Immature natural killer cell (primary cell): ENCODE measurements at regions not wholly inside any gene's neighbourhood (a gene's known extent, or its start where the extent isn't known, plus 50 kb on each side); places are given as distances from the start of the nearest gene placed in this dataset.

Source experiments
- DNase-seq, 3 donors: peaks; one replicate each; pipeline ENCODE4 v3.0.0; 2022; ENCODE audit warnings: mixed read lengths in 1 of 3
- H3K27ac Mint-ChIP-seq, 6 donors: one replicate each; pipeline ENCODE4 v1.8.0; 2020; ENCODE audit warnings: mixed read lengths in 6 of 6, mild to moderate bottlenecking in 5 of 6, inconsistent platforms in 4 of 6, moderate library complexity in 3 of 6
- H3K27me3 Mint-ChIP-seq, 3 donors: one replicate each; pipeline ENCODE4 v1.8.0; 2020 to 2021; ENCODE audit warnings: low read depth in 3 of 3, mild to moderate bottlenecking in 3 of 3, mixed read lengths in 3 of 3, moderate library complexity in 3 of 3, inconsistent platforms in 1 of 3
- H3K36me3 Mint-ChIP-seq, 3 donors: one replicate each; pipeline ENCODE4 v1.8.0; 2020; ENCODE audit warnings: mixed read lengths in 3 of 3, inconsistent platforms in 2 of 3, mild to moderate bottlenecking in 2 of 3
- H3K4me1 Mint-ChIP-seq, 2 donors: one replicate each; pipeline ENCODE4 v1.8.0; 2020; ENCODE audit warnings: inconsistent platforms in 2 of 2, mild to moderate bottlenecking in 2 of 2, mixed read lengths in 2 of 2, moderate library complexity in 1 of 2
- H3K4me3 Mint-ChIP-seq, 5 donors: one replicate each; pipeline ENCODE4 v1.8.0; 2020; ENCODE audit warnings: mild to moderate bottlenecking in 5 of 5, mixed read lengths in 5 of 5, inconsistent platforms in 3 of 5, moderate library complexity in 3 of 5
- H3K9me3 Mint-ChIP-seq, 6 donors: one replicate each; pipeline ENCODE4 v1.8.0; 2020; ENCODE audit warnings: mild to moderate bottlenecking in 6 of 6, mixed read lengths in 6 of 6, inconsistent platforms in 4 of 6, moderate library complexity in 3 of 6

- H3K36me3 Mint-ChIP-seq: no peaks in the 10 kb centered on the region
- no peak for DNase-seq
- H3K27ac Mint-ChIP-seq: no peak overlapping the region
- no peak overlapping the region for H3K4me3 Mint-ChIP-seq
- peaks cover 0 to 4% (median 0%) of the 10 kb centered on the region in 6 donors for H3K9me3 Mint-ChIP-seq
- H3K27me3 Mint-ChIP-seq: peaks cover 0 to 2% (median 0%) of the 10 kb centered on the region in 3 donors
- H3K4me1 Mint-ChIP-seq: no peaks in the 10 kb centered on the region
These were observed 327.0 kb downstream of the KLF5 start for GRCh38 chr13:73385848-73386247.

GRCh38 chr13:73372666-73373627, 314.1 kb downstream of the KLF5 start:
- Mint-ChIP-seq H3K4me1 (no peaks in the 10 kb centered on the region), H3K4me3 (no peak overlapping the region)

GRCh38 chr13:73370066-73370465, 311.3 kb downstream of the KLF5 start:
- H3K36me3 Mint-ChIP-seq: no peaks in the 10 kb centered on the region
- peaks cover 0 to 4% (median 0%) of the 10 kb centered on the region in 6 donors for H3K9me3 Mint-ChIP-seq
- H3K4me1 Mint-ChIP-seq: no peaks in the 10 kb centered on the region
- H3K27ac Mint-ChIP-seq: no peak overlapping the region
- DNase-seq: no peak
- H3K27me3 Mint-ChIP-seq: peaks cover 0 to 4% (median 1%) of the 10 kb centered on the region in 3 donors
- no peak overlapping the region for H3K4me3 Mint-ChIP-seq

More at GRCh38 chr13:73372666-73373627, 314.1 kb downstream of the KLF5 start:
- Mint-ChIP-seq H3K9me3 (peaks cover 0 to 5% (median 1%) of the 10 kb centered on the region in 6 donors), H3K27me3 (peaks cover 0 to 4% (median 1%) of the 10 kb centered on the region in 3 donors), H3K27ac (no peak overlapping the region), H3K36me3 (no peaks in the 10 kb centered on the region)
- no peak for DNase-seq

GRCh38 chr13:73369095-73369494, 310.3 kb downstream of the KLF5 start:
- H3K9me3 Mint-ChIP-seq: peaks cover 0 to 2% (median 0%) of the 10 kb centered on the region in 6 donors
- H3K27me3 Mint-ChIP-seq: peaks cover 0 to 4% (median 1%) of the 10 kb centered on the region in 3 donors
- H3K27ac Mint-ChIP-seq: no peak overlapping the region
- H3K36me3 Mint-ChIP-seq: no peaks in the 10 kb centered on the region
- DNase-seq: no peak
- H3K4me1 Mint-ChIP-seq: no peaks in the 10 kb centered on the region
- H3K4me3 Mint-ChIP-seq: no peak overlapping the region

GRCh38 chr13:73368608-73369007, 309.8 kb downstream of the KLF5 start:
- no peak for DNase-seq
- Mint-ChIP-seq H3K27ac (no peak overlapping the region), H3K9me3 (no peaks in the 10 kb centered on the region), H3K27me3 (peaks cover 0 to 4% (median 1%) of the 10 kb centered on the region in 3 donors), H3K36me3 (no peaks in the 10 kb centered on the region), H3K4me3 (no peak overlapping the region), H3K4me1 (no peaks in the 10 kb centered on the region)

GRCh38 chr13:73367886-73368285, 309.1 kb downstream of the KLF5 start:
- Mint-ChIP-seq H3K27ac (no peak overlapping the region), H3K36me3 (no peaks in the 10 kb centered on the region), H3K27me3 (peaks cover 0 to 4% (median 1%) of the 10 kb centered on the region in 3 donors), H3K4me1 (no peaks in the 10 kb centered on the region), H3K4me3 (no peak overlapping the region), H3K9me3 (no peaks in the 10 kb centered on the region)
- no peak for DNase-seq

- Mint-ChIP-seq H3K4me3 (no peak overlapping the region), H3K4me1 (no peaks in the 10 kb centered on the region), H3K36me3 (no peaks in the 10 kb centered on the region), H3K27ac (no peak overlapping the region), H3K27me3 (peaks cover 0 to 3% (median under 1%) of the 10 kb centered on the region in 3 donors), H3K9me3 (no peaks in the 10 kb centered on the region)
- no peak for DNase-seq
These were observed 307.4 kb downstream of the KLF5 start for GRCh38 chr13:73366241-73366640.

- H3K9me3 Mint-ChIP-seq: no peaks in the 10 kb centered on the region
- no peaks in the 10 kb centered on the region for H3K4me1 Mint-ChIP-seq
- no peak overlapping the region for H3K27ac Mint-ChIP-seq
- no peak overlapping the region for H3K4me3 Mint-ChIP-seq
- no peaks in the 10 kb centered on the region for H3K36me3 Mint-ChIP-seq
- no peak for DNase-seq
- no peaks in the 10 kb centered on the region for H3K27me3 Mint-ChIP-seq
These were observed 306.9 kb downstream of the KLF5 start for GRCh38 chr13:73365681-73366080.

- H3K4me3 Mint-ChIP-seq: no peak overlapping the region
- no peak overlapping the region for H3K27ac Mint-ChIP-seq
- peaks cover 0 to 1% (median 0%) of the 10 kb centered on the region in 3 donors for H3K27me3 Mint-ChIP-seq
- DNase-seq: no peak
- H3K9me3 Mint-ChIP-seq: no peaks in the 10 kb centered on the region
- no peaks in the 10 kb centered on the region for H3K4me1 Mint-ChIP-seq
- H3K36me3 Mint-ChIP-seq: no peaks in the 10 kb centered on the region
These were observed 306.4 kb downstream of the KLF5 start for GRCh38 chr13:73365252-73365651.

- Mint-ChIP-seq H3K4me1 (no peaks in the 10 kb centered on the region), H3K9me3 (no peaks in the 10 kb centered on the region), H3K27ac (no peak overlapping the region), H3K36me3 (no peaks in the 10 kb centered on the region), H3K27me3 (peaks cover 0 to 1% (median 0%) of the 10 kb centered on the region in 3 donors), H3K4me3 (no peak overlapping the region)
- DNase-seq: no peak
These were observed 305.9 kb downstream of the KLF5 start for GRCh38 chr13:73364736-73365135.

GRCh38 chr13:73358606-73359095, 299.8 kb downstream of the KLF5 start:
- no peaks in the 10 kb centered on the region for H3K36me3 Mint-ChIP-seq
- no peak overlapping the region for H3K27ac Mint-ChIP-seq
- H3K4me3 Mint-ChIP-seq: no peak overlapping the region
- DNase-seq: no peak
- H3K27me3 Mint-ChIP-seq: peaks cover 1 to 6% (median 2%) of the 10 kb centered on the region in 3 donors
- no peaks in the 10 kb centered on the region for H3K4me1 Mint-ChIP-seq
- H3K9me3 Mint-ChIP-seq: peaks cover 0 to 5% (median 0%) of the 10 kb centered on the region in 6 donors

- H3K4me3 Mint-ChIP-seq: no peak overlapping the region
- peaks cover 0 to 8% (median 2%) of the 10 kb centered on the region in 3 donors for H3K27me3 Mint-ChIP-seq
- no peak overlapping the region for H3K27ac Mint-ChIP-seq
- no peaks in the 10 kb centered on the region for H3K4me1 Mint-ChIP-seq
- no peak for DNase-seq
- H3K36me3 Mint-ChIP-seq: no peaks in the 10 kb centered on the region
- peaks cover 0 to 5% (median under 1%) of the 10 kb centered on the region in 6 donors for H3K9me3 Mint-ChIP-seq
These were observed 296.3 kb downstream of the KLF5 start for GRCh38 chr13:73355134-73355533.

GRCh38 chr13:73351730-73352129, 292.9 kb downstream of the KLF5 start:
- Mint-ChIP-seq H3K9me3 (peaks cover 0 to 3% (median under 1%) of the 10 kb centered on the region in 6 donors), H3K4me3 (no peak overlapping the region), H3K27me3 (peaks cover 0 to 6% (median 5%) of the 10 kb centered on the region in 3 donors), H3K27ac (no peak overlapping the region), H3K4me1 (no peaks in the 10 kb centered on the region), H3K36me3 (no peaks in the 10 kb centered on the region)
- DNase-seq: no peak

- no peaks in the 10 kb centered on the region for H3K36me3 Mint-ChIP-seq
- H3K4me3 Mint-ChIP-seq: no peak overlapping the region
- H3K9me3 Mint-ChIP-seq: peaks cover 0 to 9% (median 0%) of the 10 kb centered on the region in 6 donors
- H3K4me1 Mint-ChIP-seq: no peaks in the 10 kb centered on the region
- DNase-seq: no peak
- H3K27ac Mint-ChIP-seq: no peak overlapping the region
- H3K27me3 Mint-ChIP-seq: peaks cover 0 to 3% (median 0%) of the 10 kb centered on the region in 3 donors
These were observed 282.9 kb downstream of the KLF5 start for GRCh38 chr13:73341748-73342147.
